ENCODE measurements at regions not wholly inside any gene's neighbourhood (a gene's known extent, or its start where the extent isn't known, plus 50 kb on each side); places are given as distances from the start of the nearest gene placed in this dataset.

GRCh38 chr10:55852900-55853299 lies 508.2 kb downstream of the ZWINT start:
- no peaks in the 10 kb centered on the region for H3K4me1 ChIP-seq (ENCODE audit: low read length)
- no peaks in the 10 kb centered on the region for H3K36me3 ChIP-seq (replicated peaks; ENCODE audit: insufficient read depth, low read length)
- no peaks in the 10 kb centered on the region for H3K79me2 ChIP-seq (ENCODE audit: low read length)
- no peaks in the 10 kb centered on the region for H3K9me3 ChIP-seq (replicated peaks; ENCODE audit: insufficient read depth, low read length)
- no peaks in the 10 kb centered on the region for H4K20me1 ChIP-seq (ENCODE audit: insufficient read depth, low read length)
- H3F3A ChIP-seq (ENCODE audit: insufficient read depth, low read length), result no peaks in the 10 kb centered on the region
- H3K4me3 ChIP-seq (ENCODE audit: low read length), result no peak overlapping the region
- H3K27ac ChIP-seq (ENCODE audit: low read length), result no peak overlapping the region
- H2AFZ ChIP-seq (ENCODE audit: low read length), result no peak overlapping the region
- no peak for DNase-seq
- no peak overlapping the region for H3K4me2 ChIP-seq (ENCODE audit: low read depth, low read length)
- no peaks in the 10 kb centered on the region for H3K9me2 ChIP-seq (replicated peaks; ENCODE audit: insufficient read depth, low read length)
- H3K27me3 ChIP-seq (replicated peaks; ENCODE audit: insufficient read depth, low read length), result no peaks in the 10 kb centered on the region
- H3K9ac ChIP-seq (ENCODE audit: low read length), result no peak overlapping the region
- no peak for TF ChIP-seq CTCF (IDR thresholded peaks at IDR 0.05; ENCODE audit: low read length)
- TF ChIP-seq EZH2 (optimal IDR thresholded peaks at IDR 0.05; ENCODE audit: low read depth, low read length), result no peak
- no peak for TF ChIP-seq EZH2phosphoT487 (IDR thresholded peaks at IDR 0.05; ENCODE audit: low read length)

- Histone ChIP-seq H3K9me3 (replicated peaks; ENCODE audit: insufficient read depth, low read length) (no peaks in the 10 kb centered on the region), H3K9ac (ENCODE audit: low read length) (no peak overlapping the region), H3K4me2 (ENCODE audit: low read depth, low read length) (no peak overlapping the region), H3K36me3 (replicated peaks; ENCODE audit: insufficient read depth, low read length) (no peaks in the 10 kb centered on the region), H3K9me2 (replicated peaks; ENCODE audit: insufficient read depth, low read length) (no peaks in the 10 kb centered on the region), H3K4me1 (ENCODE audit: low read length) (no peaks in the 10 kb centered on the region), H3K27me3 (replicated peaks; ENCODE audit: insufficient read depth, low read length) (no peaks in the 10 kb centered on the region), H2AFZ (ENCODE audit: low read length) (no peak overlapping the region), H4K20me1 (ENCODE audit: insufficient read depth, low read length) (no peaks in the 10 kb centered on the region), H3K79me2 (ENCODE audit: low read length) (no peaks in the 10 kb centered on the region), H3K4me3 (ENCODE audit: low read length) (no peak overlapping the region), H3F3A (ENCODE audit: insufficient read depth, low read length) (no peaks in the 10 kb centered on the region), H3K27ac (ENCODE audit: low read length) (no peak overlapping the region)
- TF ChIP-seq EZH2phosphoT487 (IDR thresholded peaks at IDR 0.05; ENCODE audit: low read length), result no peak
- TF ChIP-seq CTCF (IDR thresholded peaks at IDR 0.05; ENCODE audit: low read length), result no peak
- no peak for TF ChIP-seq EZH2 (optimal IDR thresholded peaks at IDR 0.05; ENCODE audit: low read depth, low read length)
- no peak for DNase-seq
These were observed 523.8 kb downstream of the ZWINT start for GRCh38 chr10:55837273-55837672.

GRCh38 chr10:55822096-55822495 lies 539.0 kb downstream of the ZWINT start:
- H3K4me2 ChIP-seq (ENCODE audit: low read depth, low read length), result no peak overlapping the region
- no peaks in the 10 kb centered on the region for H3K27me3 ChIP-seq (replicated peaks; ENCODE audit: insufficient read depth, low read length)
- no peaks in the 10 kb centered on the region for H3K9me2 ChIP-seq (replicated peaks; ENCODE audit: insufficient read depth, low read length)
- TF ChIP-seq CTCF (IDR thresholded peaks at IDR 0.05; ENCODE audit: low read length) (no peak), EZH2phosphoT487 (IDR thresholded peaks at IDR 0.05; ENCODE audit: low read length) (no peak), EZH2 (optimal IDR thresholded peaks at IDR 0.05; ENCODE audit: low read depth, low read length) (no peak)
- H2AFZ ChIP-seq (ENCODE audit: low read length), result no peak overlapping the region
- no peaks in the 10 kb centered on the region for H3F3A ChIP-seq (ENCODE audit: insufficient read depth, low read length)
- no peak overlapping the region for H3K4me3 ChIP-seq (ENCODE audit: low read length)
- H3K9ac ChIP-seq (ENCODE audit: low read length), result no peak overlapping the region
- H3K27ac ChIP-seq (ENCODE audit: low read length), result no peak overlapping the region
- no peaks in the 10 kb centered on the region for H4K20me1 ChIP-seq (ENCODE audit: insufficient read depth, low read length)
- no peaks in the 10 kb centered on the region for H3K79me2 ChIP-seq (ENCODE audit: low read length)
- no peaks in the 10 kb centered on the region for H3K36me3 ChIP-seq (replicated peaks; ENCODE audit: insufficient read depth, low read length)
- H3K4me1 ChIP-seq (ENCODE audit: low read length), result no peaks in the 10 kb centered on the region
- no peaks in the 10 kb centered on the region for H3K9me3 ChIP-seq (replicated peaks; ENCODE audit: insufficient read depth, low read length)
- DNase-seq, result no peak
